ENCODE measurements at regions not wholly inside any gene's neighbourhood (a gene's known extent, or its start where the extent isn't known, plus 50 kb on each side); places are given as distances from the start of the nearest gene placed in this dataset.

DNA sequence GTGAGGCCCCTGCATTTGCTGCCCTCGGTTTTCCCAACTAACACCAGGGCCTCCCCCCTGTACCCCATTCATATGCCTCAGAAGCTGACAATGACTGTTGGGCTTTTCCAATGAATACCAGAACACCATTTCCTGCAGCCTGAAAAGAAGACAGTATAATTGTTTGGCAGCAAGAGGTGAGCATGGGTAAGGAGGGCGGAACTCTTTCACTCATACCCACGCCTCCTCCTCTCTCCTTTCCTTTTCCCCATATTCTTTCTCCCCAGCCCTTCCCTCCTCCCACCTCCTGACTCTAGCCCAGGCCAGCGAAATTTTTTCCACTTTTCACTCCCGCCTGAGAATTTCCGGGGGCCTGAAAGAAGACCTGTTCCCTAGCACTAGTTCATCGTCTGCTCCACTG is 58.0 kb upstream of the CHST1 start:
- DNase-seq, result no peak

DNA sequence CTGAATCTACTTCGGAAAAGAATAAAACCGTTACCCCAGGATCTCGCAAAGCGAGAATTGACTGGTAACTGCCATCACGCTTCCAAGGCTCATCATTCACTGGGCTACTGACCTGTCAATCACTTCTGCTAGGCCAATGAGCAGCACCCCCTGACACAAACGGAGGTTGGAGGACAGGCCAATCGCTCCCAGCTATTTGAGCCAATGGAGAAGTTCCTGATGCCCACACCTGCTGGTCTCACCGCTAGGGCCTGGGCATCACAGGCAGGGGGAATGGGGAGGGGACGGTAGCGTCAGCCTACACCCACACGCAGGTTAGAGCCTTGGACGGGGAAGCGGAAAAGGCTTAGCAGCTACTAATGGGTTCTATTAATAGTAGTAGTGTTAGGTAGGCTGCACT is 56.7 kb upstream of the CHST1 start:
- DNase-seq, result no peak

DNA sequence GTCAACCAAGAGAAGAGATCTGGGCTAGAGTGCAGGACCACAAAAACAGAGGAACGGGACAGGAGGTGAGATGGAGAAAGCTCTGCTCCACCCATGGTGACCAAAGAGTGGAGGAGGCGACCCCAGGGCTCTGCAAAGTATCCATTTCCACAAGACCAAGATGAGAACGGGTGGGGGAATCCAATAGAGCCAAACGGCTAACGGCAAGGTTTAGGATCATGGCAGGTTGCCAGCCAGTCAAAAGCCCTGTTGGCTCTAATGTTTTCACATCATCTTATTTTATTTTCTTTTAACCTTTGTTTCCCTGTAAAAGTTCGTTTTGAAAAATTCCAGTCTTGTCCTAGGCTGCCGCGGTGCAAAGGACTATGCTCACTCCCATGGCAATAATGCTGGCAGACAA is 52.1 kb upstream of the CHST1 start:
- no peak for DNase-seq

DNA sequence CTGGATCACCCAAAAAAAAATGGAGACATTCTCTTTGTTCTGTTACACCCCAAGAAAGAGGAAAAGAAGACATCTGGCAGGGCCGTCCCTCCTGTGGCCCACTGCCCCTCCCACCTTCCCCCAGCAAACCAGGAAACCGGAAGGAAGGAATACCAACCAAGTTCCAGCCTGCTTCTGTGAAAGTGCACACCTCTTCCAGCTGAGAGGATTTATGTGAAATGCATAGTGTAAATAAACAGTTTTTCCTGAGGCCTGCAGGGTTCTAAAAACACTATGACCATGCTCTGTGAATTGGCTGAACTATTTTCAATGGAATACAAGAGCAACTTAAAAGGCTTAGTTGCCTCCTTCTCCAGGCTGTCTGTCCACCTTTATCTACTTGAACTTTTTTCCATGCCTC is 50.0 kb upstream of the CHST1 start:
- no peak for DNase-seq

Measured in stimulated activated CD4-positive, alpha-beta T cell treated with anti-CD3 and anti-CD28 coated beads, Interleukin-15, amount 100 ng/mL, for 24 hours (primary cell).